ENCODE measurements at regions not wholly inside any gene's neighbourhood (a gene's known extent, or its start where the extent isn't known, plus 50 kb on each side); places are given as distances from the start of the nearest gene placed in this dataset.

DNA sequence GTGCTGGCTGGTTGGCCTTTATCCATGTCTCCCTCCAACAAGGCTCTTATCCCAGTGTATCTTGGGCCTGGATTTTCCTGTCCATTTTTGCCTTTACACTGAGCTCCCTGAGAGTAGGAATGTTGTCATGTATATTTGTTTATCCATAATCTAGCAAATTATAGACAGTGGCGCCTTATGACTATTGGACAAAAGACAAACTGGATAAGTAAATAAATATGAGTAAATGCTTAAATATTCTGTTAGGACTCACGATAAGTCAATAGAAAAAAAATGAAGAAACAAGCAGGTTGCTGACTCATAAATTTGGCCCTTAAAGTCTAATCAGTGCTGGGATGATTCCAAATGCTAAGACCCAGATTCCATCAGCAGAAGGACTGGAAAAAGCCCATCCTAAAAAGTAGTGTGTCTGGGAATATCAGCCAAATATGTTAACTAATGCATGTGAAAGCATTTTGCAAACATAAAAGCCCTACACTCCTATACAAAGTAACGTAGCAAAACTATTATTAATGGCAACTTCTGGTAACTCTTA, 55.0 kb upstream of the PCSK2 start:
- Histone ChIP-seq H3K27ac (ENCODE audit: low read length) (no peak overlapping the region), H3K9me3 (ENCODE audit: low read length) (no peaks in the 10 kb centered on the region), H3K4me3 (ENCODE audit: low read length) (no peak overlapping the region), H4K20me1 (ENCODE audit: insufficient read depth) (no peaks in the 10 kb centered on the region), H3F3A (ENCODE audit: insufficient read depth, low read length, poor library complexity, severe bottlenecking) (no peaks in the 10 kb centered on the region), H2AFZ (ENCODE audit: low read depth, low read length) (no peak overlapping the region), H3K9ac (ENCODE audit: low read length) (no peak overlapping the region), H3K36me3 (ENCODE audit: insufficient read depth, low read length) (no peaks in the 10 kb centered on the region), H3K4me2 (ENCODE audit: low read length) (no peak overlapping the region), H3K9me2 (ENCODE audit: insufficient read depth, low read length) (no peaks in the 10 kb centered on the region), H3K79me2 (replicated peaks; ENCODE audit: insufficient read depth, low read length) (no peaks in the 10 kb centered on the region), H3K27me3 (ENCODE audit: insufficient read depth, low read depth, low read length) (no peaks in the 10 kb centered on the region)
- no peak for TF ChIP-seq SMC3 (conservative IDR thresholded peaks at IDR 0.05; ENCODE audit: poor library complexity)
- TF ChIP-seq EZH2 (IDR thresholded peaks at IDR 0.05; ENCODE audit: borderline replicate concordance, insufficient read depth, low read length, poor library complexity, severe bottlenecking), result no peak
- no peak for TF ChIP-seq TAF1 (IDR thresholded peaks at IDR 0.05; ENCODE audit: low read depth)
- no peak for TF ChIP-seq EP300 (conservative IDR thresholded peaks at IDR 0.05; ENCODE audit: poor library complexity, severe bottlenecking)
- no peak for TF ChIP-seq RAD21 (conservative IDR thresholded peaks at IDR 0.05)
- no peak for TF ChIP-seq POLR2AphosphoS5 (IDR thresholded peaks at IDR 0.05)
- TF ChIP-seq MXI1 (conservative IDR thresholded peaks at IDR 0.05; ENCODE audit: poor library complexity, severe bottlenecking), result no peak
- TF ChIP-seq, protein P1, sequence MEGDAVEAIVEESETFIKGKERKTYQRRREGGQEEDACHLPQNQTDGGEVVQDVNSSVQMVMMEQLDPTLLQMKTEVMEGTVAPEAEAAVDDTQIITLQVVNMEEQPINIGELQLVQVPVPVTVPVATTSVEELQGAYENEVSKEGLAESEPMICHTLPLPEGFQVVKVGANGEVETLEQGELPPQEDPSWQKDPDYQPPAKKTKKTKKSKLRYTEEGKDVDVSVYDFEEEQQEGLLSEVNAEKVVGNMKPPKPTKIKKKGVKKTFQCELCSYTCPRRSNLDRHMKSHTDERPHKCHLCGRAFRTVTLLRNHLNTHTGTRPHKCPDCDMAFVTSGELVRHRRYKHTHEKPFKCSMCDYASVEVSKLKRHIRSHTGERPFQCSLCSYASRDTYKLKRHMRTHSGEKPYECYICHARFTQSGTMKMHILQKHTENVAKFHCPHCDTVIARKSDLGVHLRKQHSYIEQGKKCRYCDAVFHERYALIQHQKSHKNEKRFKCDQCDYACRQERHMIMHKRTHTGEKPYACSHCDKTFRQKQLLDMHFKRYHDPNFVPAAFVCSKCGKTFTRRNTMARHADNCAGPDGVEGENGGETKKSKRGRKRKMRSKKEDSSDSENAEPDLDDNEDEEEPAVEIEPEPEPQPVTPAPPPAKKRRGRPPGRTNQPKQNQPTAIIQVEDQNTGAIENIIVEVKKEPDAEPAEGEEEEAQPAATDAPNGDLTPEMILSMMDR (IDR thresholded peaks at IDR 0.05; ENCODE audit: poor library complexity, severe bottlenecking), result no peak
- TF ChIP-seq, protein P2, sequence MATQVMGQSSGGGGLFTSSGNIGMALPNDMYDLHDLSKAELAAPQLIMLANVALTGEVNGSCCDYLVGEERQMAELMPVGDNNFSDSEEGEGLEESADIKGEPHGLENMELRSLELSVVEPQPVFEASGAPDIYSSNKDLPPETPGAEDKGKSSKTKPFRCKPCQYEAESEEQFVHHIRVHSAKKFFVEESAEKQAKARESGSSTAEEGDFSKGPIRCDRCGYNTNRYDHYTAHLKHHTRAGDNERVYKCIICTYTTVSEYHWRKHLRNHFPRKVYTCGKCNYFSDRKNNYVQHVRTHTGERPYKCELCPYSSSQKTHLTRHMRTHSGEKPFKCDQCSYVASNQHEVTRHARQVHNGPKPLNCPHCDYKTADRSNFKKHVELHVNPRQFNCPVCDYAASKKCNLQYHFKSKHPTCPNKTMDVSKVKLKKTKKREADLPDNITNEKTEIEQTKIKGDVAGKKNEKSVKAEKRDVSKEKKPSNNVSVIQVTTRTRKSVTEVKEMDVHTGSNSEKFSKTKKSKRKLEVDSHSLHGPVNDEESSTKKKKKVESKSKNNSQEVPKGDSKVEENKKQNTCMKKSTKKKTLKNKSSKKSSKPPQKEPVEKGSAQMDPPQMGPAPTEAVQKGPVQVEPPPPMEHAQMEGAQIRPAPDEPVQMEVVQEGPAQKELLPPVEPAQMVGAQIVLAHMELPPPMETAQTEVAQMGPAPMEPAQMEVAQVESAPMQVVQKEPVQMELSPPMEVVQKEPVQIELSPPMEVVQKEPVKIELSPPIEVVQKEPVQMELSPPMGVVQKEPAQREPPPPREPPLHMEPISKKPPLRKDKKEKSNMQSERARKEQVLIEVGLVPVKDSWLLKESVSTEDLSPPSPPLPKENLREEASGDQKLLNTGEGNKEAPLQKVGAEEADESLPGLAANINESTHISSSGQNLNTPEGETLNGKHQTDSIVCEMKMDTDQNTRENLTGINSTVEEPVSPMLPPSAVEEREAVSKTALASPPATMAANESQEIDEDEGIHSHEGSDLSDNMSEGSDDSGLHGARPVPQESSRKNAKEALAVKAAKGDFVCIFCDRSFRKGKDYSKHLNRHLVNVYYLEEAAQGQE (IDR thresholded peaks at IDR 0.05; ENCODE audit: borderline replicate concordance), result no peak

DNA sequence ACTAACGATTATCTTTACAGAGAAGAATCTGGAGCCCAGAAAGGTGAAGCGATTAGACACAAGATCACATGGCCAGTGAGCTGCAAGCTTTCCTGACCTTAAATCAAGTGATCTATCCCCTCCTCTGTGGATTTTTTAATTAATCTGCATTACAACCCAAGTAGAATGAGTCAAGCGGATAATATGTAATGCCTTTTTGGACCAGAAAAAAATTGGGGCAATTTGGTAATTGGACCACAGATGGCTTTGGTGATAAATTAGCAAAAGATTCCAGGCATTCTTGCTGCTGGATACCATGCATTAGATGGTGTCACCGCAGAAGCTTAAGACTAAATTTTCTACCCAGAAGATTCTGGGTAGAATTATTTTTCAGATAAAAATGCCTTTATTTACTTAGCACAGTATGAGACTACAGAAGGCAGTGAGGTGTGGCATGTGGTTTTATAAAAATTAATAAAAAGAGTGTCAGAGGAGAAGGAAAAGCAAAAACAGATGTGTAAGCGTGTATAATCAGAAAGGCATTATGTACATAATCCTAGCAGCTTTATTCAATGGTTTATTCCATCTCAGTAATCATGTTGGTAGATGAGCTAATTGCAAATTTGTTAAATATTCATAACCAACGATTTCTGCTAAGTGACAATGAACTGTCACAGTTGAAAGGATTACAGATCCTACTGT, 53.9 kb upstream of the PCSK2 start:
- no peaks in the 10 kb centered on the region for H3K9me3 ChIP-seq (ENCODE audit: low read length)

More for the DNA sequence above, 53.9 kb upstream of the PCSK2 start:
- Histone ChIP-seq H3K9me2 (ENCODE audit: insufficient read depth, low read length) (no peaks in the 10 kb centered on the region), H3K79me2 (replicated peaks; ENCODE audit: insufficient read depth, low read length) (no peaks in the 10 kb centered on the region), H4K20me1 (ENCODE audit: insufficient read depth) (no peaks in the 10 kb centered on the region), H3K4me3 (ENCODE audit: low read length) (no peak overlapping the region), H3K9ac (ENCODE audit: low read length) (no peak overlapping the region), H2AFZ (ENCODE audit: low read depth, low read length) (no peak overlapping the region), H3K27ac (ENCODE audit: low read length) (no peak overlapping the region), H3K4me2 (ENCODE audit: low read length) (no peak overlapping the region), H3F3A (ENCODE audit: insufficient read depth, low read length, poor library complexity, severe bottlenecking) (no peaks in the 10 kb centered on the region), H3K27me3 (ENCODE audit: insufficient read depth, low read depth, low read length) (no peaks in the 10 kb centered on the region), H3K36me3 (ENCODE audit: insufficient read depth, low read length) (no peaks in the 10 kb centered on the region)
- TF ChIP-seq SMC3 (conservative IDR thresholded peaks at IDR 0.05; ENCODE audit: poor library complexity), result no peak

Small RNA genes lying in the stretch of these regions (small RNA-seq; reads per million reads assigned to genes)
- 0 to 0.41 (median 0.10) reads per million in 3 experiments for gene RF00012
